Gastrocnemius medialis (tissue), 4 donors: ENCODE measurements at regions not wholly inside any gene's neighbourhood (a gene's known extent, or its start where the extent isn't known, plus 50 kb on each side); places are given as distances from the start of the nearest gene placed in this dataset.

Experiments used
- CTCF ChIP-seq, 5 experiments: fragments of 450-650 bp in 3 of 5; fragments of 200-600 bp in 2 of 5; sonication (generic) in 2 of 5; IDR thresholded peaks in 4 of 5; conservative IDR thresholded peaks in 1 of 5; 1 replicate in 4 of 5; 2 replicates in 1 of 5; pipeline ENCODE4 v1.5.1; 2016 to 2019; ENCODE audit warnings: antibody characterized with exemption in 5 of 5, mild to moderate bottlenecking in 3 of 5, moderate library complexity in 3 of 5
- POLR2A ChIP-seq, 2 donors: fragments of 450-650 bp; IDR thresholded peaks; one replicate each; pipeline ENCODE4 v1.6.1; 2017; ENCODE audit warnings: antibody characterized with exemption in 2 of 2, mild to moderate bottlenecking in 2 of 2, moderate library complexity in 2 of 2

- TF ChIP-seq CTCF (IDR thresholded peaks at IDR 0.05 in 4 of 5, conservative IDR thresholded peaks at IDR 0.05 in 1 of 5): no peak
- TF ChIP-seq POLR2A (IDR thresholded peaks at IDR 0.05): no peak
Measured at GRCh38 chr3:193791041-193792032, 198.3 kb downstream of the OPA1 start.
